Stomach smooth muscle (tissue), 2 donors: ENCODE measurements at regions not wholly inside any gene's neighbourhood (a gene's known extent, or its start where the extent isn't known, plus 50 kb on each side); places are given as distances from the start of the nearest gene placed in this dataset.

Experiments
- H3K27ac ChIP-seq: one replicate; pipeline ENCODE4 v1.7.0; 2013; ENCODE audit warnings: mild to moderate bottlenecking, low read length, inconsistent platforms
- H3K27me3 ChIP-seq, 2 donors: one replicate each; pipeline ENCODE4 v1.7.0; 2013; ENCODE audit warnings: low read length in 2 of 2; ENCODE audit not compliant: insufficient read depth in 2 of 2, control insufficient read depth in 1 of 2
- H3K36me3 ChIP-seq, 2 donors: one replicate each; pipeline ENCODE4 v1.7.0; 2013; ENCODE audit warnings: low read length in 2 of 2; ENCODE audit not compliant: control insufficient read depth in 2 of 2, insufficient read depth in 2 of 2
- H3K4me1 ChIP-seq: one replicate; pipeline ENCODE4 v1.7.0; 2013; ENCODE audit warnings: low read length; ENCODE audit not compliant: control insufficient read depth, insufficient read depth
- H3K4me3 ChIP-seq, 2 donors: one replicate each; pipeline ENCODE4 v1.7.0; 2013; ENCODE audit warnings: low read length in 2 of 2
- H3K9ac ChIP-seq, 2 donors: one replicate each; pipeline ENCODE4 v1.7.0; 2013; ENCODE audit warnings: low read length in 2 of 2, mild to moderate bottlenecking in 1 of 2
- H3K9me3 ChIP-seq, 2 donors: one replicate each; pipeline ENCODE4 v1.7.0; 2013; ENCODE audit warnings: low read length in 2 of 2; ENCODE audit not compliant: control insufficient read depth in 2 of 2
- donor health status: healthy.
- donor health status: Pancreatic carcinoma.

DNA sequence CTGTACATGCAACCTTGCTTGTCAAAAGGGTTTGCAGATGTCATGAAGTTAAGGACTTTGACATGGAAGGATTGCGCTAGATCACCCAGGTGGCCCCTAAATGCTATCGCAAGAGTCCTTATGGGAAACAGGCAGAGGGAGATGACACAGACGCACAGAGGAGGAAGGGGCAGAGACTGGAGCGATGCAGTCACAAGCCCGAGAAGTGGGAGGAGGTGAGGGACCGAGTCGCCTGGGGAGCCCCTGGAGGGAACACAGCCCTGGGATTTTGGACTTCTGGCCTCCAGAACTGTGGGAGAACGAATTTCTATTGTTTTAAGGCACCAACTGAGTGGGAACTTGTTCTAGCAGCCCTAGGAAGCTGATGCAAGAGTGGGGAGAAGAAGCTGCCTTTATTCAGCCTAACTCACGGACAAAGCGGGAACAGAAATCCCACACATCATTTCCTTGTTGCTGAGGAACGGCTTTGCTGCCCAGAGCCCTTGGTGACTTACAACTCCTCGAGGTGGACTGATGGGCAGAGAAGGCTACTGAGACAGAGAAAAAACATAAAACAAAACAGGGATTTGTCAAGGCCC, 434.0 kb downstream of the PREX1 start:
- H3K4me3 ChIP-seq, result no peak overlapping the region
- H3K36me3 ChIP-seq, result no peaks in the 10 kb centered on the region

GRCh38 chr20:48393311-48393685, 434.5 kb downstream of the PREX1 start:
- Histone ChIP-seq H3K9ac (no peak overlapping the region), H3K4me3 (no peak overlapping the region), H3K4me1 (peaks cover 3% of the 10 kb centered on the region), H3K27ac (no peak overlapping the region), H3K9me3 (no peaks in the 10 kb centered on the region), H3K27me3 (no peaks in the 10 kb centered on the region), H3K36me3 (no peaks in the 10 kb centered on the region)

More for the DNA sequence above, 434.0 kb downstream of the PREX1 start:
- Histone ChIP-seq H3K9ac (no peak overlapping the region), H3K9me3 (no peaks in the 10 kb centered on the region), H3K4me1 (peaks cover 8% of the 10 kb centered on the region), H3K27ac (no peak overlapping the region), H3K27me3 (no peaks in the 10 kb centered on the region)

- Histone ChIP-seq H3K4me1 (peaks cover 2% of the 10 kb centered on the region), H3K27ac (no peak overlapping the region), H3K36me3 (no peaks in the 10 kb centered on the region), H3K4me3 (no peak overlapping the region), H3K9ac (no peak overlapping the region), H3K9me3 (no peaks in the 10 kb centered on the region), H3K27me3 (no peaks in the 10 kb centered on the region)
Measured at GRCh38 chr20:48392407-48393310, 435.1 kb downstream of the PREX1 start.

- Histone ChIP-seq H3K27me3 (no peaks in the 10 kb centered on the region), H3K36me3 (no peaks in the 10 kb centered on the region), H3K9me3 (no peaks in the 10 kb centered on the region), H3K9ac (no peak overlapping the region), H3K4me3 (no peak overlapping the region), H3K27ac (no peak overlapping the region), H3K4me1 (no peaks in the 10 kb centered on the region)
Measured at GRCh38 chr20:48390981-48391380, 436.8 kb downstream of the PREX1 start.

GRCh38 chr20:48387675-48388074, 440.1 kb downstream of the PREX1 start:
- Histone ChIP-seq H3K27me3 (no peaks in the 10 kb centered on the region), H3K9me3 (no peaks in the 10 kb centered on the region), H3K4me3 (no peak overlapping the region), H3K36me3 (no peaks in the 10 kb centered on the region), H3K9ac (no peak overlapping the region), H3K4me1 (no peaks in the 10 kb centered on the region), H3K27ac (no peak overlapping the region)

DNA sequence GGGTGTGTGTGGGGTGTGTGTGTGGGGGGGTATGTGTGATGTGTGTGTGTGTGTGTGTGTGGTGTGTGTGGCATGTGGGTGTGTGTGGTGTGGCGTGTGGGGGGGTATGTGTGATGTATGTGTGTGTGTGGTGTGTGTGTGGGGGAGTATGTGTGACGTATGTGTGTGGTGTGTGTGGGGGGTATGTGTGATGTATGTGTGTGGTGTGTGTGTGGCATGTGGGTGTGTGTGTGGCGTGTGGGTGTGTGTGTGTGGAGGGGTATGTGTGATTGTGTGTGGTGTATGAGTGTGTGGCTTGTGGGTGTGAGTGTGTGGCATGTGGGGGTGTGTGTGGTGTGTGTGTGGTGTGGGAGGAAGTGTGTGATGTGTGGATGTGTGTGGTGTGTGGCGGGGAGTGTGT, 442.3 kb downstream of the PREX1 start:
- H3K4me3 ChIP-seq, result no peak overlapping the region
- no peaks in the 10 kb centered on the region for H3K27me3 ChIP-seq
- no peaks in the 10 kb centered on the region for H3K36me3 ChIP-seq
- H3K4me1 ChIP-seq, result peaks cover 14% of the 10 kb centered on the region
- no peaks in the 10 kb centered on the region for H3K9me3 ChIP-seq
- H3K27ac ChIP-seq, result no peak overlapping the region
- H3K9ac ChIP-seq, result no peak overlapping the region

- H3K4me3 ChIP-seq, result no peak overlapping the region
- no peaks in the 10 kb centered on the region for H3K36me3 ChIP-seq
- no peak overlapping the region for H3K9ac ChIP-seq
- H3K27ac ChIP-seq, result no peak overlapping the region
- peaks cover 14% of the 10 kb centered on the region for H3K4me1 ChIP-seq
- no peaks in the 10 kb centered on the region for H3K9me3 ChIP-seq
- H3K27me3 ChIP-seq, result no peaks in the 10 kb centered on the region
Measured at GRCh38 chr20:48385114-48385513, 442.7 kb downstream of the PREX1 start.

DNA sequence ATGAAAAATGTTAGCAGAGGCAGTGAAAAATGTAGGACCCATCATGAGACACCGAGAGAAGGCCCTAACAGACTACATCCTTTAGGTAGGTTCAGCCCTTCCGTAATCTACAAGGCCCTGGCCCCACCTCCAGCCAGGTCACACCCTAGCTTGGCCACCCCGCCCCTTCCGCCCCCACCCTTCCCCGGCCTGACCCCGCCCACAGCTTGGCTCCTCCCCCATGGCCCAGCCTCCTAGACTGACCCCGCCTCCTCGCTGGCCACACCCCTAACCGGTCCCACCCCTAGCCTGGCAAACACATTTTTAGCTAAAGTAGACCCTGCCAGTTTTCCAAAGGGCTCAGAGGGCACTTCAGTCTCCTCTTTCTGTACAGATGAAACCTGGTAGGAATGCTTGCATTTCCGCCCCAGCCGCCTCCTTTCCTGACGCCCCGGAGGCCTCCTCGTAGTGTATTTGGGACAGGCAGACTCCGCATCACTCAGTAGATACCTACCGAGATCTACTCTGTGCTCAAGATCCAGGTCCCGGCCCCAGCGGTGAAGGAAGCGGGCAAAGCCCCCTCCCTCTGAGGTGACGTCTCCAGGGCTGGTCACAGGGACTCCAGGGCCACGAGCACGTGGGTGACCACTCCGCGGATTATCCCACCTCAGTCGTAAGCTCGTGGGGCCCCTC, 443.5 kb downstream of the PREX1 start:
- no peak overlapping the region for H3K27ac ChIP-seq
- H3K36me3 ChIP-seq, result no peaks in the 10 kb centered on the region
- no peak overlapping the region for H3K4me3 ChIP-seq

GRCh38 chr20:48383252-48383651, 444.5 kb downstream of the PREX1 start:
- no peaks in the 10 kb centered on the region for H3K9me3 ChIP-seq
- H3K27ac ChIP-seq, result no peak overlapping the region
- H3K36me3 ChIP-seq, result no peaks in the 10 kb centered on the region
- H3K27me3 ChIP-seq, result no peaks in the 10 kb centered on the region
- H3K4me1 ChIP-seq, result peaks cover 14% of the 10 kb centered on the region
- H3K9ac ChIP-seq, result no peak overlapping the region
- no peak overlapping the region for H3K4me3 ChIP-seq

More for the DNA sequence above, 443.5 kb downstream of the PREX1 start:
- H3K9ac ChIP-seq, result no peak overlapping the region
- no peaks in the 10 kb centered on the region for H3K9me3 ChIP-seq
- H3K4me1 ChIP-seq, result peaks cover 14% of the 10 kb centered on the region
- H3K27me3 ChIP-seq, result no peaks in the 10 kb centered on the region

GRCh38 chr20:48382304-48382703, 445.5 kb downstream of the PREX1 start:
- H3K9ac ChIP-seq, result no peak overlapping the region
- H3K9me3 ChIP-seq, result no peaks in the 10 kb centered on the region
- H3K4me1 ChIP-seq, result peaks cover 14% of the 10 kb centered on the region
- no peaks in the 10 kb centered on the region for H3K27me3 ChIP-seq
- H3K27ac ChIP-seq, result no peak overlapping the region
- H3K4me3 ChIP-seq, result no peak overlapping the region
- H3K36me3 ChIP-seq, result no peaks in the 10 kb centered on the region
